SU-DHL-6 (cell line): ENCODE measurements at regions not wholly inside any gene's neighbourhood (a gene's known extent, or its start where the extent isn't known, plus 50 kb on each side); places are given as distances from the start of the nearest gene placed in this dataset.

Experiments
- H2AFZ ChIP-seq: fragments of 200-600 bp; sonication (generic); 2 replicates; pipeline ENCODE4 v1.6.1; 2014; ENCODE audit warnings: low read depth, mild to moderate bottlenecking, moderate library complexity, mixed read lengths, antibody characterized with exemption, low read length; ENCODE audit not compliant: severe bottlenecking
- H3F3A ChIP-seq: fragments of 200-600 bp; shearing (Covaris generic); 2 replicates; pipeline ENCODE4 v1.6.0; 2016; ENCODE audit warnings: antibody characterized with exemption, mild to moderate bottlenecking; ENCODE audit not compliant: insufficient read depth
- H3K27ac ChIP-seq: fragments of 200-600 bp; sonication (generic); 2 replicates; pipeline ENCODE4 v1.5.1; 2016; ENCODE audit warnings: low read depth, mild to moderate bottlenecking, low read length, moderate library complexity, mixed read lengths
- H3K27me3 ChIP-seq: fragments of 200-600 bp; sonication (generic), shearing (Covaris generic); 2 replicates; pipeline ENCODE4 v1.6.0; 2014; ENCODE audit warnings: mild to moderate bottlenecking, low read length
- H3K36me3 ChIP-seq: fragments of 200-600 bp; sonication (generic); 2 replicates; pipeline ENCODE4 v1.6.1; 2014; ENCODE audit warnings: mild to moderate bottlenecking, low read length, mixed read lengths
- H3K4me2 ChIP-seq: fragments of 300-600, 200-600 bp; shearing (Covaris generic), sonication (generic); 2 replicates; pipeline ENCODE4 v1.6.0; 2014; ENCODE audit warnings: low read length, low read depth, mild to moderate bottlenecking; ENCODE audit not compliant: poor library complexity, severe bottlenecking
- H3K4me3 ChIP-seq: fragments of 200-600 bp; sonication (generic); 2 replicates; pipeline ENCODE4 v1.5.1; 2014; ENCODE audit warnings: antibody characterized with exemption, low read length, mild to moderate bottlenecking, mixed read lengths; ENCODE audit not compliant: insufficient read depth, poor library complexity, severe bottlenecking
- H3K79me2 ChIP-seq: fragments of 200-600 bp; sonication (generic); 2 replicates; pipeline ENCODE4 v1.6.1; 2014; ENCODE audit warnings: mild to moderate bottlenecking, low read length, moderate library complexity; ENCODE audit not compliant: insufficient read depth
- H3K9ac ChIP-seq: fragments of 200-600 bp; sonication (generic); 2 replicates; pipeline ENCODE4 v1.7.0; 2014; ENCODE audit warnings: mild to moderate bottlenecking, low read length
- H3K9me2 ChIP-seq: fragments of 200-600 bp; sonication (generic); replicated peaks from 2 replicates; pipeline ENCODE4 v1.6.1; 2014; ENCODE audit warnings: low read length; ENCODE audit not compliant: insufficient read depth
- H3K9me3 ChIP-seq: fragments of 200-600 bp; sonication (generic); 2 replicates; pipeline ENCODE4 v1.6.1; 2014; ENCODE audit warnings: low read length, mixed read lengths; ENCODE audit not compliant: insufficient read depth
- H4K20me1 ChIP-seq: fragments of 200-600 bp; sonication (generic); 2 replicates; pipeline ENCODE4 v1.6.1; 2014; ENCODE audit warnings: low read depth, mild to moderate bottlenecking, antibody characterized with exemption, low read length, moderate library complexity, mixed read lengths
- EZH2phosphoT487 ChIP-seq: fragments of 200-600 bp; sonication (generic), shearing (Covaris generic); conservative IDR thresholded peaks from 2 replicates; pipeline ENCODE4 v1.6.1; 2018; ENCODE audit warnings: mild to moderate bottlenecking, antibody characterized with exemption, low read length, moderate library complexity, mixed read lengths
- TF ChIP-seq, protein P1 (sequence below): fragments of 200-600 bp; sonication (generic); IDR thresholded peaks from one replicate; pipeline ENCODE4 v1.5.1; 2017; ENCODE audit warnings: antibody characterized with exemption, mild to moderate bottlenecking, low read length, moderate library complexity; ENCODE audit not compliant: insufficient read depth, poor library complexity, severe bottlenecking

DNA sequence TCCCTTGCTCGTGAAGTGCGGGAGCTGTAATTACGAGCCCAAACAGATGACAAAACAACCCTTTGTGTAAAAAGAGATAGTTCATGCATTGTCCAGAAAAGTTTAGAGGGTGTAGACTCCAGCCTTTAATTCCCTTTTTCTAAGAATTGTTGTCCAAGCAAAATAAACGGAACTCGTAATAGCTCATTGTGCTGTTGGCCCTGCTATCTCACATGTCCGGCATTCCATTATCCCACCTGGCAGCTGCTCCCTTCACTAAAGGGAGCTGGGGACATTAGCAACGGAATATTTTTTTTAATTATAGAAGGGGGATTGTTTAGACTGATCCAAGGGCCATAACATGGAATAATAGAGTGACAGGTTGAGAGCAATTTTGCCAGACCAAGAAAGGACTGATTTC lies 277.5 kb upstream of the TBX3 start:
- Histone ChIP-seq H2AFZ (no peak overlapping the region), H3K9ac (no peak overlapping the region), H3K27me3 (no peaks in the 10 kb centered on the region), H3K36me3 (no peaks in the 10 kb centered on the region), H3K9me2 (no peaks in the 10 kb centered on the region), H3K9me3 (no peaks in the 10 kb centered on the region), H3K4me3 (no peak overlapping the region), H3K79me2 (no peaks in the 10 kb centered on the region), H3K27ac (no peak overlapping the region), H4K20me1 (no peaks in the 10 kb centered on the region), H3F3A (no peaks in the 10 kb centered on the region), H3K4me2 (no peak overlapping the region)
- TF ChIP-seq, protein P1, sequence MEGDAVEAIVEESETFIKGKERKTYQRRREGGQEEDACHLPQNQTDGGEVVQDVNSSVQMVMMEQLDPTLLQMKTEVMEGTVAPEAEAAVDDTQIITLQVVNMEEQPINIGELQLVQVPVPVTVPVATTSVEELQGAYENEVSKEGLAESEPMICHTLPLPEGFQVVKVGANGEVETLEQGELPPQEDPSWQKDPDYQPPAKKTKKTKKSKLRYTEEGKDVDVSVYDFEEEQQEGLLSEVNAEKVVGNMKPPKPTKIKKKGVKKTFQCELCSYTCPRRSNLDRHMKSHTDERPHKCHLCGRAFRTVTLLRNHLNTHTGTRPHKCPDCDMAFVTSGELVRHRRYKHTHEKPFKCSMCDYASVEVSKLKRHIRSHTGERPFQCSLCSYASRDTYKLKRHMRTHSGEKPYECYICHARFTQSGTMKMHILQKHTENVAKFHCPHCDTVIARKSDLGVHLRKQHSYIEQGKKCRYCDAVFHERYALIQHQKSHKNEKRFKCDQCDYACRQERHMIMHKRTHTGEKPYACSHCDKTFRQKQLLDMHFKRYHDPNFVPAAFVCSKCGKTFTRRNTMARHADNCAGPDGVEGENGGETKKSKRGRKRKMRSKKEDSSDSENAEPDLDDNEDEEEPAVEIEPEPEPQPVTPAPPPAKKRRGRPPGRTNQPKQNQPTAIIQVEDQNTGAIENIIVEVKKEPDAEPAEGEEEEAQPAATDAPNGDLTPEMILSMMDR, result no peak
- TF ChIP-seq EZH2phosphoT487, result no peak

DNA sequence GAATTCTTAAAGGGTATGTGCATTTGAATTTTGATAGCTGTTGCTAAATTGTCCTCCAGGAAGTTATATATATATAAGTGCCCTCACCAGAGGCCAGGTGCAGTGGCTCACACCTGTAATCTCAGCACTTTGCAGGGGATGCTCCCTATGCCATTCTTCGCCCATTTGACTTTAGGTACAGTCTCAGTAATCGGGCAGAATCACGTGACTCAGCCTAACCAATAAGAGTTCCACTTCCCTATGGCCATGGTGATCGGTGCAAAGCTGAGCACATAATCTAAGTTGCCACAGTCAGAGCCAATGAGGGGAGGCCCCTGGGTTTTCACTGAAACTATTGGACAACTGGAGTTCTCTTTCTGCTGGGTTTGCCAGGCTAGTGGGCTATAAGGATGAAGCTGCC lies 274.6 kb upstream of the TBX3 start:
- Histone ChIP-seq H3K9me2 (no peaks in the 10 kb centered on the region), H3K36me3 (no peaks in the 10 kb centered on the region), H3K4me2 (no peak overlapping the region), H2AFZ (no peak overlapping the region), H3F3A (no peaks in the 10 kb centered on the region), H3K4me3 (no peak overlapping the region), H3K79me2 (no peaks in the 10 kb centered on the region), H3K9me3 (no peaks in the 10 kb centered on the region), H3K9ac (no peak overlapping the region), H3K27ac (no peak overlapping the region), H3K27me3 (no peaks in the 10 kb centered on the region), H4K20me1 (no peaks in the 10 kb centered on the region)
- no peak for TF ChIP-seq EZH2phosphoT487
- TF ChIP-seq, protein P1, result no peak

DNA sequence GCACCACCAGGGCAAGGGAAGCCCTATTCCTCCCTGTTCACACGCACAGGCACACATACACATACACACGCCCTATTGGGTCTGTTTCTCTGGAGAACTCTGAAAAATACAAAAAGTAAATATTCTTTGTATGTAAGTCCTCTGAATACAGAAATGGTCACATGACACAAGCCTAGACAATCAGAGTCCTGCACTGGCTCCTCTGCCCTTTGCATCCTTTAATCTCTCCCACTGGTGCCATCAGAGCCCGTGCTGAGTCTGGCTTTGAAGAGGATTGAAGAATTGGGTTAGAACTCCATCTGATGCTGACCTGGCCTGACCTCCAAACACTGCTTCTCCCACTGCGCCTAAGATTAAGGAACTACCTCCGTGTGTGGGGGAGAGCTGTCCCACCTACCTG lies 273.2 kb upstream of the TBX3 start:
- Histone ChIP-seq H3K36me3 (no peaks in the 10 kb centered on the region), H3K4me2 (no peak overlapping the region), H3K27me3 (no peaks in the 10 kb centered on the region), H3K4me3 (no peak overlapping the region), H3K27ac (no peak overlapping the region), H3K79me2 (no peaks in the 10 kb centered on the region), H4K20me1 (no peaks in the 10 kb centered on the region), H2AFZ (no peak overlapping the region), H3F3A (no peaks in the 10 kb centered on the region), H3K9me2 (no peaks in the 10 kb centered on the region), H3K9ac (no peak overlapping the region), H3K9me3 (no peaks in the 10 kb centered on the region)
- no peak for TF ChIP-seq EZH2phosphoT487
- TF ChIP-seq, protein P1, result no peak
